Suprapubic skin (tissue), 3 donors: ENCODE measurements at regions not wholly inside any gene's neighbourhood (a gene's known extent, or its start where the extent isn't known, plus 50 kb on each side); places are given as distances from the start of the nearest gene placed in this dataset.

Source experiments
- CTCF ChIP-seq, 2 donors: fragments of 200-600 bp in 1 of 2; fragments of 450-650 bp in 1 of 2; sonication (generic) in 1 of 2; IDR thresholded peaks; one replicate each; pipeline ENCODE4 v1.5.1; 2016 to 2019; ENCODE audit warnings: antibody characterized with exemption in 2 of 2, mild to moderate bottlenecking in 1 of 2, moderate library complexity in 1 of 2
- EP300 ChIP-seq: sonication (generic); formaldehyde crosslinking; IDR thresholded peaks from one replicate; pipeline ENCODE4 v1.6.1; 2017; ENCODE audit warnings: antibody characterized with exemption
- POLR2A ChIP-seq, 2 donors: fragments of 450-650 bp; IDR thresholded peaks; one replicate each; pipeline ENCODE4 v1.6.1; 2017; ENCODE audit warnings: antibody characterized with exemption in 2 of 2, mild to moderate bottlenecking in 2 of 2, moderate library complexity in 2 of 2

- no peak for TF ChIP-seq CTCF (IDR thresholded peaks at IDR 0.05)
- no peak for TF ChIP-seq POLR2A (IDR thresholded peaks at IDR 0.05)
- TF ChIP-seq EP300 = no peak
These were observed 1620.4 kb downstream of the PCDH7 start for GRCh38 chr4:32340591-32340990.
